NOMO-1 treated with DMSO at 0.1 percent for 48 hours (cell line): ENCODE measurements at regions not wholly inside any gene's neighbourhood (a gene's known extent, or its start where the extent isn't known, plus 50 kb on each side); places are given as distances from the start of the nearest gene placed in this dataset.
"Not testable (repeated sequence)": the region's sequence is repeated elsewhere in the genome, so short reads cannot be mapped to it uniquely, and the experiment has no call there.

Source experiments
- DNase-seq: peaks from one replicate; lab custom pipeline; 2025; ENCODE audit not compliant: unreplicated experiment; lab: John Stamatoyannopoulos, UW

GRCh38 chr6:27775138-27775795 is 136.9 kb downstream of the OR2B2 start:
- not testable (repeated sequence) for DNase-seq

- not testable (repeated sequence) for DNase-seq
Observed at GRCh38 chr6:27774264-27774600, 138.0 kb downstream of the OR2B2 start.

GRCh38 chr6:27773542-27774263 is 138.5 kb downstream of the OR2B2 start:
- peak; percentile 39 for DNase-seq

- DNase-seq: peak; percentile 63
Observed at GRCh38 chr6:27772261-27773001, 139.8 kb downstream of the OR2B2 start.

GRCh38 chr6:27771235-27771634 is 141.0 kb downstream of the OR2B2 start:
- no peak for DNase-seq

GRCh38 chr6:27770724-27771123 is 141.5 kb downstream of the OR2B2 start:
- DNase-seq: no peak

- no peak for DNase-seq
Observed at GRCh38 chr6:27768556-27768955, 143.6 kb downstream of the OR2B2 start.

- no peak for DNase-seq
Observed at GRCh38 chr6:27767851-27768250, 144.3 kb downstream of the OR2B2 start.

- no peak for DNase-seq
Observed at GRCh38 chr6:27766405-27766804, 145.8 kb downstream of the OR2B2 start.

GRCh38 chr6:27765028-27765590 is 147.1 kb downstream of the OR2B2 start:
- DNase-seq: no peak

- peak; percentile 37 for DNase-seq
Observed at GRCh38 chr6:27761391-27761790, 150.8 kb downstream of the OR2B2 start.

GRCh38 chr6:27760464-27760863 is 151.7 kb downstream of the OR2B2 start:
- no peak for DNase-seq

- DNase-seq: no peak
Observed at GRCh38 chr6:27759930-27760329, 152.3 kb downstream of the OR2B2 start.

GRCh38 chr6:27758491-27758890 is 153.7 kb downstream of the OR2B2 start:
- no peak for DNase-seq

GRCh38 chr6:27757307-27757706 is 154.9 kb downstream of the OR2B2 start:
- DNase-seq: no peak

GRCh38 chr6:27755768-27756167 is 156.4 kb downstream of the OR2B2 start:
- peak; percentile 98 for DNase-seq

- no peak for DNase-seq
Observed at GRCh38 chr6:27754408-27754782, 157.8 kb downstream of the OR2B2 start.

GRCh38 chr6:27753668-27754407 is 158.4 kb downstream of the OR2B2 start:
- DNase-seq: peak; percentile 85

GRCh38 chr6:27752038-27752885 is 159.9 kb downstream of the OR2B2 start:
- peak; percentile 80 for DNase-seq

- no peak for DNase-seq
Observed at GRCh38 chr6:27748661-27749060, 163.5 kb downstream of the OR2B2 start.
